Cardiac fibroblast (primary cell): ENCODE measurements at regions not wholly inside any gene's neighbourhood (a gene's known extent, or its start where the extent isn't known, plus 50 kb on each side); places are given as distances from the start of the nearest gene placed in this dataset.

Experiments
- DNase-seq, 2 donors: peaks; one replicate each; pipeline versions ENCODE4 v3.0.0 to v3.0.0-alpha.2; 2010; ENCODE audit warnings: low read depth in 2 of 2
- H3K4me3 ChIP-seq, 2 donors: replicated peaks in 1 of 2; 1 replicate in 1 of 2; 2 replicates in 1 of 2; pipeline ENCODE4 v1.5.1; 2011; ENCODE audit warnings: low read depth in 2 of 2, low read length in 2 of 2, mild to moderate bottlenecking in 2 of 2, moderate library complexity in 1 of 2
- TF ChIP-seq, protein P1 (sequence below): IDR thresholded peaks from one replicate; pipeline ENCODE4 v1.5.1; 2011; ENCODE audit warnings: low read depth, mild to moderate bottlenecking, low read length, inconsistent platforms

GRCh38 chr10:78560341-78560688 is 508.5 kb upstream of the ZMIZ1 start:
- TF ChIP-seq, protein P1, sequence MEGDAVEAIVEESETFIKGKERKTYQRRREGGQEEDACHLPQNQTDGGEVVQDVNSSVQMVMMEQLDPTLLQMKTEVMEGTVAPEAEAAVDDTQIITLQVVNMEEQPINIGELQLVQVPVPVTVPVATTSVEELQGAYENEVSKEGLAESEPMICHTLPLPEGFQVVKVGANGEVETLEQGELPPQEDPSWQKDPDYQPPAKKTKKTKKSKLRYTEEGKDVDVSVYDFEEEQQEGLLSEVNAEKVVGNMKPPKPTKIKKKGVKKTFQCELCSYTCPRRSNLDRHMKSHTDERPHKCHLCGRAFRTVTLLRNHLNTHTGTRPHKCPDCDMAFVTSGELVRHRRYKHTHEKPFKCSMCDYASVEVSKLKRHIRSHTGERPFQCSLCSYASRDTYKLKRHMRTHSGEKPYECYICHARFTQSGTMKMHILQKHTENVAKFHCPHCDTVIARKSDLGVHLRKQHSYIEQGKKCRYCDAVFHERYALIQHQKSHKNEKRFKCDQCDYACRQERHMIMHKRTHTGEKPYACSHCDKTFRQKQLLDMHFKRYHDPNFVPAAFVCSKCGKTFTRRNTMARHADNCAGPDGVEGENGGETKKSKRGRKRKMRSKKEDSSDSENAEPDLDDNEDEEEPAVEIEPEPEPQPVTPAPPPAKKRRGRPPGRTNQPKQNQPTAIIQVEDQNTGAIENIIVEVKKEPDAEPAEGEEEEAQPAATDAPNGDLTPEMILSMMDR = no peak
- DNase-seq = no peak
- H3K4me3 ChIP-seq = no peak overlapping the region

DNA sequence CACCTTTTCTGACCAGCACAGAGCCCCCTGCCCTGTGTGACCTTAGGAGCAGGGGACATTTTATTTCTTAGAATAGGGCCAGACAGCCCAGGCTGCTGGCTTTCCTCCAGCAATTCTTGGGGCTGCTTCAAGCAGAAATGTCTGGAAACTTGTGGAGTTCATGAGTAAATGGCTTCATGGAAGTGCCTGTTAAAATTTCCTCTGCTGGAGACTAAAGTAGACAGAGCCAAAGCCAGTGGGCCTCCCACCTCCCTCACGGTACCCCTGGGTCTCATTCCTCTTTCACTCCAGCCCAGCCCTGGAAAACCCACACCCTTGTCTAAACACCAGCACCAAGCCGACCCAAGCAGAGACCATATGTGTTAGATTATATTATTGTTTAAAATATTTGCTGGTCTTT is 505.5 kb upstream of the ZMIZ1 start:
- TF ChIP-seq, protein P1 = no peak
- DNase-seq = no peak
- H3K4me3 ChIP-seq = no peak overlapping the region

DNA sequence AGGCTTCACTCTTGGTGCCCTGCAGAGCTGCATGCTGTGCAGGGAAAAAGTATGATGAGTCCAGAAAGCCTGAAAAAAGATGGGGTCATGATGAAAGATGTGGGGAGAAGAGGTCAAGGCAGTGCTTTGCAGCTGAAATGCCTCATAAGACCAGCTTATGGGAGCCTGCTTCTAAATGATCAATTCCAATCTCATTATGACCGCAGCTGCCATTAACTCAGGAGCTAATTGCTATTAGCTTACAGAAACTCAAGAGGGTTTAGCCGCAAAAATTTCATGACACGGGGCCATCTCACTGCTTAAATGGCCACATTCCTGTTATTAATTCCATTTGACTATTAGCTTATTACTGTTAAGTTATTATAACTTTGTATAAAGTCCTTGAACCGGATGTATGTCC is 502.9 kb upstream of the ZMIZ1 start:
- no peak for DNase-seq
- no peak overlapping the region for H3K4me3 ChIP-seq
- TF ChIP-seq, protein P1 = no peak

DNA sequence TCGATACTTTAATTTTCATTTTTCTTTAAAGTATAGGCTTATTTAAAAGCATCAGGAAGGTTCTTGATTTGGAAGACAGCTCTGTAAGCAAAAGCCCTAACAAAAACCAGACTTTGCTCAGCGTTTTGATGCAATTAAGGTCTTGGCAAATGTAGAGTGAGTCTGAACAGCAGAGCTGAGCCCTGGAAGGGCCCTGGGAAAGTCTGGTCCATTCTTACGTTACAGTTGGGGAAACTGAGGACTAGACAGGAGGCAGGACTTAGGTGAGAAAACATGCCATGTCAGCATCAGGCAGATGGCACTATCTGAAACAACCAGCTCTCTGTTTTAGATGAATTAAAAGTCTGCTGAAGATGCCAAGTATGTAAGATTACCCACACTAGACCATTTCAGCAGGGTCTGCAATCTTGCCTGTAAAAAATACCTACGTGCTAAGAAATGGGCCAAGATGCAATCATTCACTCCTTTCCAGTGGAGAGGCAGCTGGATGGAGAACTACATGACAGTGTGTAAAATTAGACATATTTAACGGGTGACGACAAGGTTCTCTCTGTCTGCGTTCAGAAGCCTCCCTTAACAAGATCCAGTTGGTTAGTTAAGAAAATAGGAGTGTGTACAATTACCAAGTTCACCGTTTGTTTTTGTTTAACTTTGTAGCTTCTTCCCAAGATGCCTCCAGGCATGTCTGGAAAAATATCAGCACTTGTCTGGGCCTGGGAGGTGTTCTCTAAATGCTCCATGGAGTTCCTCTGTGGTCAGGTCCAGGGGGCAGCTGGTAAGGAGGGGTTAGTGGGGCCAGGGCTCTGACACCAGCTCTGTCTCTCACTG is 502.3 kb upstream of the ZMIZ1 start:
- DNase-seq = no peak
- no peak overlapping the region for H3K4me3 ChIP-seq
- TF ChIP-seq, protein P1 = no peak

- no peak for DNase-seq
- TF ChIP-seq, protein P1 = no peak
- H3K4me3 ChIP-seq = no peak overlapping the region
Observed at GRCh38 chr10:78567680-78568455, 500.9 kb upstream of the ZMIZ1 start.

DNA sequence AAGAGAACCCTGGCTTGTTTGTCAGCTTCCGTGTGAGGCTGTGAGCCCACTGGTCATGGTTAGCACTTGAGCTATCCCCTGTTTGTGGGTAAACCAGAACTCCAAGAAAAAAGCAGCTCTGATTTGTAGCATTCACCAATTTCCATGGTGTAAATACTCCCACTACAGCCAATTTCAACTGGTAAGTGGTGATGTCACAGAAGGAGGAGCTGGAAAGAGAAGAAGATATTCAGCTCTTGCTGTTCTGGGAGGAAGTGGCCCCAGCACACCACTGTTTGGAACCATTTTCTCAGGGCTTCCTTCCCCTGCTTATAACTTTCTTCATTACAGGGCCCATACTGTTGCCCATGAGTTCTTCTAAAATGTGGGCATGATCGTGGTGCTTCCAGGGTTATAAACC is 500.1 kb upstream of the ZMIZ1 start:
- no peak overlapping the region for H3K4me3 ChIP-seq
- DNase-seq = no peak
- TF ChIP-seq, protein P1 = no peak
